Small intestine (tissue), 7 donors: ENCODE measurements at regions not wholly inside any gene's neighbourhood (a gene's known extent, or its start where the extent isn't known, plus 50 kb on each side); places are given as distances from the start of the nearest gene placed in this dataset.
"Not testable (repeated sequence)": the region's sequence is repeated elsewhere in the genome, so short reads cannot be mapped to it uniquely, and the experiment has no call there.

Source experiments
- DNase-seq, 2 donors: peaks; one replicate each; pipeline versions ENCODE4 v3.0.0 to v3.0.0-alpha.2; 2013
- FAIRE-seq: peaks from 2 replicates; lab custom pipeline; 2012; peaks lifted over from hg19 to GRCh38; lab: Jason Lieb, UNC
- H3K27ac ChIP-seq, 3 donors: one replicate each; pipeline ENCODE4 v1.5.1; 2013; ENCODE audit warnings: low read length in 2 of 3, mild to moderate bottlenecking in 2 of 3, control low read depth in 1 of 3, inconsistent platforms in 1 of 3, low read depth in 1 of 3, moderate library complexity in 1 of 3
- H3K27me3 ChIP-seq, 3 donors: one replicate each; pipeline ENCODE4 v1.6.1; 2013; ENCODE audit warnings: low read length in 3 of 3, inconsistent platforms in 1 of 3; ENCODE audit not compliant: control insufficient read depth in 3 of 3, insufficient read depth in 3 of 3
- H3K36me3 ChIP-seq, 3 donors: one replicate each; pipeline ENCODE4 v1.6.1; 2013; ENCODE audit warnings: low read length in 3 of 3, inconsistent platforms in 1 of 3, low read depth in 1 of 3, mild to moderate bottlenecking in 1 of 3, moderate library complexity in 1 of 3; ENCODE audit not compliant: control insufficient read depth in 3 of 3, insufficient read depth in 2 of 3
- H3K4me1 ChIP-seq, 3 donors: one replicate each; pipeline ENCODE4 v1.6.1; 2013; ENCODE audit warnings: low read length in 2 of 3, inconsistent platforms in 1 of 3, low read depth in 1 of 3, mild to moderate bottlenecking in 1 of 3, moderate library complexity in 1 of 3; ENCODE audit not compliant: control insufficient read depth in 3 of 3, insufficient read depth in 2 of 3
- H3K4me3 ChIP-seq, 3 donors: one replicate each; pipeline ENCODE4 v1.5.1; 2013; ENCODE audit warnings: low read length in 3 of 3, control low read depth in 1 of 3, inconsistent platforms in 1 of 3, low read depth in 1 of 3, mild to moderate bottlenecking in 1 of 3, moderate library complexity in 1 of 3
- H3K9me3 ChIP-seq, 2 donors: one replicate each; pipeline ENCODE4 v1.6.1; 2013; ENCODE audit warnings: low read depth in 1 of 2, low read length in 1 of 2; ENCODE audit not compliant: control insufficient read depth in 2 of 2, insufficient read depth in 1 of 2
- WGBS, 3 donors: extraction: QIAGEN DNeasy Blood & Tissue Kit; methylation state at CpG; one replicate each; pipeline ENCODE4 v1.1.7; 2013; 5-methylcytosine and 5-hydroxymethylcytosine counted together
- donor health status: healthy with polysubstance abuse.
- donor health status: control.
- donor health status: control.
- donor health status: Bipolar disorder and iron deficiency.
- donor health status: healthy.

DNA sequence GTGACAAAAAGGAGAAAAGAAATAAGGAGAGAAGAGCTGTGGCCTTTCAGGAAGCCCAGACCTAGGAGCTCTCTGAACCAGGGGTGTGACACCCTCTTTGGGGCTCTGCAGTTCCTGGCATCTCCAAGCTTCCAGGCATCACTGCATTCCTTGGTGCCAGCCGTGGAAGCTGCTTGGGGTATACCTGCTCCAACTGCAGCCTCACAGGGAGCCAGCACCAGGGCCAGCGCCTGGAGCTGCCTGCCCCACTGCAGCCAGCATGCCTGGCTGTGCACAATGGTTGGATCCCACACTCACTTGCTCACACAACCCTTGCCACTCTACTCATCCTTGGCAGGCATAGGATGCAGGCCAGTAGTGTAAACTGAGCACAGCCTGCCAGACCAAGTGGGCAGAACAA, 242.1 kb upstream of the GJE1 start:
- Histone ChIP-seq H3K36me3 (no peaks in the 10 kb centered on the region), H3K9me3 (peaks cover 0 to 23% of the 10 kb centered on the region in 2 donors), H3K4me3 (no peak overlapping the region), H3K27ac (no peak overlapping the region), H3K4me1 (no peaks in the 10 kb centered on the region), H3K27me3 (no peaks in the 10 kb centered on the region)
- 58 to 73% (median 64%) methylated on average over 2 of the region's 2 CpGs for WGBS, 3 donors
- FAIRE-seq = no peak
- DNase-seq = no peak

DNA sequence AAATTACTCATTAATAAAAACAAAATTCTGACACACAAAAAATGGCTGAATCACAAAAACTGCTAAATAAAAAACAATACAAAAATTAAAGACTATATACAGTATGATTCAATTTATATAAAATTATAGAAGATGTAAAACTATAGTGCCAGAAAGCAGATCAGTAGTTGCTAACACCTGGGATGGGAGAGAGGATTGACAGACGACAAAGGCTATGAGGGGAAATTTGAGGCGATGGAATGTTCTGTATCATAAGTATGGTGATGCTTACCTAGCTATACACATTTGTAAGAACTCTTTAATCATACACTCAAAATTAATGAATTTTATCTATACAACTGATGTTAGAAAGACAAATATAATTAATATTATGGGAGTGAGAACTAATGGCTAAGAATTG, 247.9 kb upstream of the GJE1 start:
- Histone ChIP-seq H3K9me3 (peaks cover 0 to 15% of the 10 kb centered on the region in 2 donors), H3K36me3 (no peaks in the 10 kb centered on the region), H3K27ac (no peak overlapping the region), H3K27me3 (no peaks in the 10 kb centered on the region), H3K4me3 (no peak overlapping the region), H3K4me1 (no peaks in the 10 kb centered on the region)
- DNase-seq (no peak), FAIRE-seq (no peak)
- 94 to 98% (median 97%) methylated on average over 2 of the region's 2 CpGs for WGBS, 3 donors

DNA sequence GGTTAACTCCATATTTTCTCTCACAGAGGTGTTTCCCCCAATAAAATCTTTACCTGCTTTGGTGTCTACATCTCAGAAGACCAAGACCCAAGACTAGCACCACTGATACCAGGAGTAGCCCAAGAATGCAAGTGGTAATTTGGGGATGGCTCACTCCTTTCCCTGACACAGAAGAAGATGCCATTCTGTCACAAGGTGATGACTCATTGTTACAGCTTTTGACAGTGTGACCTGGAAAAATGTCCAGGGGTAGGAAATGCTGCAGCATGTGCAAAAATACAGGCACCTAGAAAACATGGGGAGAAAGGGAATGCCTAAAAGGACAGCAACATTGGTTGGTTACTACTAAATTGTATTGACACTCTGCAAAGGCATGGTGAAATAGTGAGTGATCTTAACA, 254.0 kb upstream of the GJE1 start:
- Histone ChIP-seq H3K4me3 (no peak overlapping the region), H3K4me1 (no peaks in the 10 kb centered on the region)

DNA sequence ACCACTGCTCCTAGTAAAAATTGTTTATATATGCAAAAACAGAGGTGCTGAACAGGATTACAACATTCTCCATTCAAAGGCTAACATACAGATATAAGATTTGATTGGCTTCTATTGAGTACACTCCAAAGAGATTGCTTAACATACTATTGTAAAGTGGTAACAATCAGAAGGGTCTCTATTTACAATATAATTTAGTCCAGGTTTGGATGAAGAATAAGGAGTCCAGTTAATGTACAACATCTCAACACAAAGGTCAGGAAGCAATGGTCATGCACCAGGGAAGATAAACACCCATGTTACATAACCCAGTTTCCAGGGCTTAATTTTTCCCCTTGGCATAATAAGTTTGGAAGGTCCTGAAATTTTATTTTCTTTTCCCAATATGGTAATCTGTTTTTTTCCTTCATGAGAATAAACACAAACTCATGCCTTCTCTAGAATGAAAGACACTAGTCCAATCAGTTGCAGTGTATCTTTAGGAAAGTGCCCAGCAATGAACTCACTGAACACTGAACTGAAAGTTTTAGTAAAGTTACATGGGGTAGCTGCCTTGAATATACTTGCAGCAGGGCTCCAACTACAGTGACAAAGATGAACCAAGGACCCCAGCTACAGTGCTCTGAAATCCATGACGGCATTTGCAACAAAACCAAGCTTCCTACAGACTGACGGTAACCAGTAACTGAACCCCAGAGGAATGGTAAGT, 255.3 kb upstream of the GJE1 start:
- FAIRE-seq (no peak), DNase-seq (no peak)
- Histone ChIP-seq H3K4me1 (no peaks in the 10 kb centered on the region), H3K9me3 (no peaks in the 10 kb centered on the region), H3K27me3 (no peaks in the 10 kb centered on the region), H3K4me3 (no peak overlapping the region), H3K36me3 (no peaks in the 10 kb centered on the region), H3K27ac (no peak overlapping the region)
- 90 to 94% (median 93%) methylated on average over 2 of the region's 2 CpGs for WGBS, 3 donors

More for the DNA sequence above, 254.0 kb upstream of the GJE1 start:
- Histone ChIP-seq H3K36me3 (no peaks in the 10 kb centered on the region), H3K9me3 (no peaks in the 10 kb centered on the region), H3K27me3 (no peaks in the 10 kb centered on the region), H3K27ac (no peak overlapping the region)
- no peak for DNase-seq
- no peak for FAIRE-seq

DNA sequence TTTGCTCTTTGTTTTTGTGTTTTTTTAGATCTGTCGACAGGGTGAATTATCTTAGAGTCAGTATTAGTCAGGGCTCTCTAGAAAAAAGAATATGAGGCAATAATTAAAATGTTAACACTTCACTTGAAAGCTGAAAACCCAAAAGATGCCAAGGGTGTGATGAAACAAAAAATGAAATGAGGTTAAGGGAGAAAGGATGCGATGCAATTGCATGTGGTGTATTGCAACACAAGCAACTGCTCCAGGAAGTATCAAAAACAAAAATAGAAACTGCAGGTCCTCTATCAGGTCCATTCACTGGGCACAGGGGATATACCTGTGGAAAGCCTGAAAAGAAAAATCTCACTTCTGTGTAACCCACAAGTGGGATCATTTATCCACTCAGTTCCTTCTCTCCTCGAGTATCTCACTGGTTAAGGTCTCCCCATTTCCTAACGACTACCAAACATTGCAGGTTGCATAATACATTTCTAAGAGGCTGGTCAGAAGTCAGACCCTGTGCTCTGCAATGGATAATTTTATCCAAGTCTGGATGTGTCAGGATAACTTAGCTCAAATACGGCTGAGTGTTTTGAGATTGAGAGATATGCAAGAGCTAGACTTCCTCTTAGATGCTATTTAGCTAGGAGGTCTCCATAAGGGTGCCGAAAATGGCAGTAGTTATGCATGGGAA, 257.7 kb upstream of the GJE1 start:
- Histone ChIP-seq H3K27ac (no peak overlapping the region), H3K4me1 (no peaks in the 10 kb centered on the region)
- WGBS, 3 donors = 69 to 79% (median 71%) methylated on average over 6 of the region's 6 CpGs

DNA sequence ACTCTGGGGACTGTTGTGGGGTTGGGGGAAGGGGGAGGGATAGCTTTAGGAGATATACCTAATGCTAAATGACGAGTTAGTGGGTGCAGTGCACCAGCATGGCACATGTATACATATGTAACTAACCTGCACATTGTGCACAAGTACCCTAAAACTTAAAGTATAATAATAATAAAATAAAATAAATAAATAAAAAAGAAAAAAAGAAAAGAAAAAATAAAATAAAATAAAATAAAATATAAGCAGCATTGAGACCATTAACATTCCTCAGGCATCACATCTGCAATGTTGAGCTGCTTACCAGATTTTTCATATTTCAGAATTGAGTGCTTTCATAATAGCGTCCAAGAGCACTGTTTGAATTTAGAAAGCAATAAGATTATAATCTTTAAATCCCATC, 263.2 kb upstream of the GJE1 start:
- H3K4me1 ChIP-seq, H3K27me3 ChIP-seq, H3K4me3 ChIP-seq, H3K36me3 ChIP-seq, H3K9me3 ChIP-seq, H3K27ac ChIP-seq, FAIRE-seq, DNase-seq: not testable (repeated sequence)
- 54 to 75% (median 55%) methylated on average over 2 of the region's 2 CpGs for WGBS, 3 donors

More for the DNA sequence above, 257.7 kb upstream of the GJE1 start:
- DNase-seq (no peak), FAIRE-seq (no peak)
- H3K36me3 ChIP-seq = no peaks in the 10 kb centered on the region
- H3K4me3 ChIP-seq = no peak overlapping the region
- H3K9me3 ChIP-seq = no peaks in the 10 kb centered on the region
- H3K27me3 ChIP-seq = no peaks in the 10 kb centered on the region

DNA sequence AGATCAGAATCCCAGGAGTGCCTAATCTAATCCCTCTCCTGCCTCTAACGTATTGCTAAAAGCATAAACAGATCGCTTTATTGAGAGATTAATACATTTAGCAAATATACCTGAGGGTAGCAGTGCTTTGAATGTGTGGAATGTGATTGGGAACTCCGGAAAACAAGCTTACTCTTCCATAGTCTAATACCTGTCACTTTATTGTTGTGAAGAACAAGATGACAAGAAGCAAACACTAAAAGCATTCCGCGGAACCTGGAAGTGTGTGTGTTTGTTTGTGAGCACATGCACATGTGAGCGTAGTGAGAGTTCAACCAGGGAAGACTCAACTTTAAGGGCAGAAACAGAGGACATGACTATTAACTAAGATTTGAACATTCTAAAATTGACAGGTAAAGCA, 265.0 kb upstream of the GJE1 start:
- FAIRE-seq (no peak), DNase-seq (no peak)
- Histone ChIP-seq H3K4me3 (no peak overlapping the region), H3K27ac (no peak overlapping the region), H3K9me3 (no peaks in the 10 kb centered on the region), H3K36me3 (no peaks in the 10 kb centered on the region), H3K4me1 (no peaks in the 10 kb centered on the region), H3K27me3 (no peaks in the 10 kb centered on the region)
- WGBS, 3 donors = 63 to 75% (median 69%) methylated on average over 6 of the region's 6 CpGs

DNA sequence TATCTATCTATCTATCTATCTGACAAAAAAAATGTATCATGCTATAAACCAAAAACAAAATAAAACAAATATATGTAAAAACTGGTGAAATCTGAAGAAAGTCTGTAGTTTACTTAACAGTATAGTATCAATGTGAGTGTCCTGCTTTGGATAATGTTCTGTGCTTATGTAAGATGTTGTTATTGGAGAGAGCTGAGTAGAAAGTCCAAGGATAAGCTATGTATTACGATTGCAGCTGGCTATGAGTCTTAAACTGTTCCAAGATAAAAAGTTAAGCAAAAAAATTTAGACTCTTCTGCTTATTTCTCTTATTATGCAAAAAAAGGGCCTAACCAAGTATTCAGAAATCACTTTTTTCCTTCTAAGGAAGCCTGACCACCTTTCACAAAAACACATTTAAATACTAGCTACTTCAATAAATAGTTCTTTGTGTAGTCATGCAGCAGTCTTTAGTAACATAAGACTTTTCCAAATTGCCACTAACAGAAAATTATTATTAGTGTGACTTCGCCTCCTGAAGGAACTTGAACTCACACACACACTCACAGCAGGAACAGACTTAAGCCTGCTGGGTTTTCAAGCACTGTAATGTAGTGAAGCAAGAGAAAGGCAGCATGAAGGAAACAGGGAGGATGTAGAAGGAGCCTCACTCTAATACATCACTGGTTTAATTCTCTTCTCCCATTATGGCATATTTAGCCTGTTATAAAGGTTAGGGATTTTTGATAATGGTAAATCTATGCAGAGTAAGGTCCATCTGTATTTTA, 265.8 kb upstream of the GJE1 start:
- FAIRE-seq = no peak
- Histone ChIP-seq H3K27ac (no peak overlapping the region), H3K4me1 (no peaks in the 10 kb centered on the region), H3K9me3 (no peaks in the 10 kb centered on the region), H3K4me3 (no peak overlapping the region), H3K36me3 (no peaks in the 10 kb centered on the region), H3K27me3 (no peaks in the 10 kb centered on the region)
- no peak for DNase-seq
- 29 to 64% (median 31%) methylated on average over 2 of the region's 2 CpGs for WGBS, 3 donors
